COLO829 (cell line): ENCODE measurements at regions not wholly inside any gene's neighbourhood (a gene's known extent, or its start where the extent isn't known, plus 50 kb on each side); places are given as distances from the start of the nearest gene placed in this dataset.

Experiments used
- DNase-seq: peaks from one replicate; pipeline ENCODE4 v3.0.0; 2012; ENCODE audit warnings: low spot score

- no peak for DNase-seq
These were observed 160.4 kb upstream of the PWP1 start for GRCh38 chr12:107525063-107525718.

GRCh38 chr12:107525719-107526554 lies 159.7 kb upstream of the PWP1 start:
- no peak for DNase-seq

- DNase-seq, result no peak
These were observed 158.9 kb upstream of the PWP1 start for GRCh38 chr12:107526555-107527180.

GRCh38 chr12:107528731-107529365 lies 156.8 kb upstream of the PWP1 start:
- no peak for DNase-seq

- DNase-seq, result no peak
These were observed 155.6 kb upstream of the PWP1 start for GRCh38 chr12:107529991-107530390.

GRCh38 chr12:107530701-107531100 lies 154.9 kb upstream of the PWP1 start:
- no peak for DNase-seq

- no peak for DNase-seq
These were observed 152.4 kb upstream of the PWP1 start for GRCh38 chr12:107533218-107533617.

GRCh38 chr12:107536613-107537012 lies 149.0 kb upstream of the PWP1 start:
- DNase-seq, result no peak

GRCh38 chr12:107537464-107538119 lies 148.0 kb upstream of the PWP1 start:
- DNase-seq, result no peak

- DNase-seq, result no peak
These were observed 146.2 kb upstream of the PWP1 start for GRCh38 chr12:107539196-107539939.

GRCh38 chr12:107541001-107541705 lies 144.4 kb upstream of the PWP1 start:
- no peak for DNase-seq

- DNase-seq, result no peak
These were observed 142.2 kb upstream of the PWP1 start for GRCh38 chr12:107543416-107543815.

- DNase-seq, result no peak
These were observed 141.8 kb upstream of the PWP1 start for GRCh38 chr12:107543841-107544240.

GRCh38 chr12:107544937-107545336 lies 140.7 kb upstream of the PWP1 start:
- DNase-seq, result no peak

GRCh38 chr12:107545737-107546353 lies 139.8 kb upstream of the PWP1 start:
- DNase-seq, result no peak

- no peak for DNase-seq
These were observed 138.2 kb upstream of the PWP1 start for GRCh38 chr12:107547389-107547788.

- DNase-seq, result no peak
These were observed 135.7 kb upstream of the PWP1 start for GRCh38 chr12:107549651-107550480.

- DNase-seq, result no peak
These were observed 134.2 kb upstream of the PWP1 start for GRCh38 chr12:107551434-107551833.

GRCh38 chr12:107552263-107552662 lies 133.3 kb upstream of the PWP1 start:
- DNase-seq, result no peak
